ENCODE measurements at regions not wholly inside any gene's neighbourhood (a gene's known extent, or its start where the extent isn't known, plus 50 kb on each side); places are given as distances from the start of the nearest gene placed in this dataset.
"Not testable (repeated sequence)": the region's sequence is repeated elsewhere in the genome, so short reads cannot be mapped to it uniquely, and the experiment has no call there.

GRCh38 chr4:3611778-3612177, 79.6 kb upstream of the LRPAP1 start:
- no peak for DNase-seq

- DNase-seq: not testable (repeated sequence)
These were observed 78.6 kb upstream of the LRPAP1 start for GRCh38 chr4:3610851-3611250.

- not testable (repeated sequence) for DNase-seq
These were observed 77.7 kb upstream of the LRPAP1 start for GRCh38 chr4:3609905-3610304.

GRCh38 chr4:3607690-3608552, 75.7 kb upstream of the LRPAP1 start:
- DNase-seq: no peak

- DNase-seq: peak; percentile 8
These were observed 74.6 kb upstream of the LRPAP1 start for GRCh38 chr4:3606850-3607249.

- not testable (repeated sequence) for DNase-seq
These were observed 74.0 kb upstream of the LRPAP1 start for GRCh38 chr4:3606271-3606670.

- no peak for DNase-seq
These were observed 73.3 kb upstream of the LRPAP1 start for GRCh38 chr4:3605491-3605890.

- DNase-seq: not testable (repeated sequence)
These were observed 70.8 kb upstream of the LRPAP1 start for GRCh38 chr4:3602886-3603645.

GRCh38 chr4:3601992-3602391, 69.8 kb upstream of the LRPAP1 start:
- DNase-seq: no peak

- DNase-seq: not testable (repeated sequence)
These were observed 69.0 kb upstream of the LRPAP1 start for GRCh38 chr4:3601108-3601690.

- no peak for DNase-seq
These were observed 67.7 kb upstream of the LRPAP1 start for GRCh38 chr4:3599951-3600350.

- DNase-seq: no peak
These were observed 66.5 kb upstream of the LRPAP1 start for GRCh38 chr4:3598695-3599227.

- DNase-seq: not testable (repeated sequence)
These were observed 65.8 kb upstream of the LRPAP1 start for GRCh38 chr4:3597896-3598505.

GRCh38 chr4:3596957-3597733, 64.9 kb upstream of the LRPAP1 start:
- DNase-seq: not testable (repeated sequence)

GRCh38 chr4:3595627-3596291, 63.5 kb upstream of the LRPAP1 start:
- DNase-seq: not testable (repeated sequence)

GRCh38 chr4:3594751-3595150, 62.5 kb upstream of the LRPAP1 start:
- not testable (repeated sequence) for DNase-seq

- not testable (repeated sequence) for DNase-seq
These were observed 58.0 kb upstream of the LRPAP1 start for GRCh38 chr4:3589946-3590924.

GRCh38 chr4:3589379-3589778, 57.2 kb upstream of the LRPAP1 start:
- DNase-seq: not testable (repeated sequence)

- not testable (repeated sequence) for DNase-seq
These were observed 56.4 kb upstream of the LRPAP1 start for GRCh38 chr4:3588517-3589194.

All from activated CD4-positive, alpha-beta T cell treated with anti-CD3 and anti-CD28 coated beads for 48 hours (primary cell).